MCF 10A (cell line): ENCODE measurements at regions not wholly inside any gene's neighbourhood (a gene's known extent, or its start where the extent isn't known, plus 50 kb on each side); places are given as distances from the start of the nearest gene placed in this dataset.

ENCODE experiments used
- BruUV-seq: library from RNA; stranded (reverse); fragments of 400-500 nt; replicated peaks from 2 replicates; lab custom pipeline; 2021; lab: Mats Ljungman, UMichigan
- CTCF ChIA-PET: fragments of 300-600 bp; sonication (Branson Sonifier 250); formaldehyde crosslinking; extraction: SDS; loops from one replicate; lab custom pipeline; 2021; ENCODE audit warnings: antibody characterized with exemption, inconsistent platforms; lab: Yijun Ruan, JAX
- POLR2A ChIA-PET: fragments of 300-600, 350-650 bp; sonication (Branson Sonifier 250); formaldehyde crosslinking; extraction: SDS; loops from one replicate; lab custom pipeline; 2020; ENCODE audit warnings: antibody characterized with exemption, inconsistent platforms; lab: Yijun Ruan, JAX
- DNase-seq: peaks from one replicate; pipeline ENCODE4 v3.0.0-alpha.2; 2018; ENCODE audit not compliant: unreplicated experiment
- H3K27ac Mint-ChIP-seq: one replicate; pipeline ENCODE4 v1.8.0; 2022; ENCODE audit warnings: mild to moderate bottlenecking, low read depth, mixed read lengths; ENCODE audit not compliant: unreplicated experiment
- H3K27me3 Mint-ChIP-seq: one replicate; pipeline ENCODE4 v1.8.0; 2022; ENCODE audit warnings: mixed read lengths; ENCODE audit not compliant: insufficient read depth, unreplicated experiment
- H3K36me3 Mint-ChIP-seq: one replicate; pipeline ENCODE4 v1.8.0; 2022; ENCODE audit warnings: mild to moderate bottlenecking, moderate library complexity, mixed read lengths; ENCODE audit not compliant: insufficient read depth, unreplicated experiment
- H3K4me1 Mint-ChIP-seq: one replicate; pipeline ENCODE4 v1.8.0; 2022; ENCODE audit warnings: mixed read lengths; ENCODE audit not compliant: insufficient read depth, unreplicated experiment
- H3K4me3 Mint-ChIP-seq: one replicate; pipeline ENCODE4 v1.8.0; 2022; ENCODE audit warnings: mild to moderate bottlenecking, moderate library complexity, mixed read lengths; ENCODE audit not compliant: unreplicated experiment
- H3K9me3 Mint-ChIP-seq: one replicate; pipeline ENCODE4 v1.8.0; 2022; ENCODE audit warnings: mixed read lengths; ENCODE audit not compliant: unreplicated experiment
- CTCF ChIP-seq: fragments of 200-600 bp; IDR thresholded peaks from one replicate; pipeline ENCODE4 v1.8.0; 2022; ENCODE audit warnings: antibody characterized with exemption, mild to moderate bottlenecking; ENCODE audit not compliant: unreplicated experiment
- intact Hi-C: fragments of 100-400 bp; cut with micrococcal nuclease; formaldehyde crosslinking; loops from 2 replicates; pipeline ENCODE4 v1.14.1; 2022

- Mint-ChIP-seq H3K36me3 (no peaks in the 10 kb centered on the region), H3K9me3 (no peaks in the 10 kb centered on the region), H3K4me3 (no peak overlapping the region), H3K27ac (no peak overlapping the region), H3K4me1 (peaks cover 5% of the 10 kb centered on the region), H3K27me3 (no peaks in the 10 kb centered on the region)
- DNase-seq: no peak
- BruUV-seq: no TSS peak
- POLR2A ChIA-PET: interaction anchor here (0.9 kb wide), 1 partner anchor 459 kb away, joined by 3 read pairs; no protein-coding TSS in a partner anchor
- no peak for TF ChIP-seq CTCF
- CTCF ChIA-PET: interaction anchor here (0.6 to 5.4 kb wide), 10 partner anchors 8 to 770 kb away, joined by 3 to 58 read pairs (median 6); no protein-coding TSS in a partner anchor
- intact Hi-C loops: no loop called here
These were observed 67.6 kb upstream of the LRRC8B start for GRCh38 chr1:89457046-89457445.

- H3K27ac Mint-ChIP-seq: no peak overlapping the region
- TF ChIP-seq CTCF: no peak
- no peaks in the 10 kb centered on the region for H3K27me3 Mint-ChIP-seq
- no peak overlapping the region for H3K4me3 Mint-ChIP-seq
- DNase-seq: no peak
- H3K4me1 Mint-ChIP-seq: peaks cover 5% of the 10 kb centered on the region
- no peaks in the 10 kb centered on the region for H3K36me3 Mint-ChIP-seq
- intact Hi-C loops: no loop called here
- ChIA-PET POLR2A (no interaction called here), CTCF (interaction anchor here (0.7 to 1.1 kb wide), 2 partner anchors 101 to 111 kb away, joined by 4 read pairs; no protein-coding TSS in a partner anchor)
- BruUV-seq: no TSS peak
- no peaks in the 10 kb centered on the region for H3K9me3 Mint-ChIP-seq
These were observed 65.5 kb upstream of the LRRC8B start for GRCh38 chr1:89459081-89459480.

- DNase-seq: no peak
- intact Hi-C loops: no loop called here
- H3K27ac Mint-ChIP-seq: no peak overlapping the region
- H3K4me3 Mint-ChIP-seq: no peak overlapping the region
- POLR2A ChIA-PET: no interaction called here
- H3K9me3 Mint-ChIP-seq: no peaks in the 10 kb centered on the region
- no peak for TF ChIP-seq CTCF
- H3K27me3 Mint-ChIP-seq: no peaks in the 10 kb centered on the region
- BruUV-seq: no TSS peak
- CTCF ChIA-PET: interaction anchor here (0.7 to 0.8 kb wide), 3 partner anchors 24 to 527 kb away, joined by 3 read pairs; no protein-coding TSS in a partner anchor
- H3K4me1 Mint-ChIP-seq: peaks cover 4% of the 10 kb centered on the region
- no peaks in the 10 kb centered on the region for H3K36me3 Mint-ChIP-seq
These were observed 64.3 kb upstream of the LRRC8B start for GRCh38 chr1:89460325-89460724.

- CTCF ChIA-PET: interaction anchor here (0.7 kb wide), 1 partner anchor 20 kb away, joined by 3 read pairs; no protein-coding TSS in a partner anchor
- Mint-ChIP-seq H3K36me3 (no peaks in the 10 kb centered on the region), H3K27ac (no peak overlapping the region), H3K4me3 (no peak overlapping the region), H3K4me1 (peaks cover 5% of the 10 kb centered on the region), H3K27me3 (no peaks in the 10 kb centered on the region), H3K9me3 (no peaks in the 10 kb centered on the region)
- intact Hi-C loops: no loop called here
- no peak for TF ChIP-seq CTCF
- no peak for DNase-seq
- POLR2A ChIA-PET: no interaction called here
- no TSS peak for BruUV-seq
These were observed 62.4 kb upstream of the LRRC8B start for GRCh38 chr1:89462250-89462649.
